HFF-Myc (cell line): ENCODE measurements at regions not wholly inside any gene's neighbourhood (a gene's known extent, or its start where the extent isn't known, plus 50 kb on each side); places are given as distances from the start of the nearest gene placed in this dataset.

ENCODE experiments used
- DNase-seq: peaks from one replicate; pipeline ENCODE4 v3.0.0-alpha.2; 2011; ENCODE audit warnings: low read depth; ENCODE audit errors: extremely low read depth
- H3K4me3 ChIP-seq: replicated peaks from 2 replicates; pipeline ENCODE4 v1.5.1; 2011; ENCODE audit warnings: low read depth, mild to moderate bottlenecking, control low read depth, low read length
- CTCF ChIP-seq: IDR thresholded peaks from 2 replicates; pipeline ENCODE4 v1.5.1; 2012; ENCODE audit warnings: mild to moderate bottlenecking, low read depth, low read length, control low read depth; ENCODE audit errors: missing control alignments

DNA sequence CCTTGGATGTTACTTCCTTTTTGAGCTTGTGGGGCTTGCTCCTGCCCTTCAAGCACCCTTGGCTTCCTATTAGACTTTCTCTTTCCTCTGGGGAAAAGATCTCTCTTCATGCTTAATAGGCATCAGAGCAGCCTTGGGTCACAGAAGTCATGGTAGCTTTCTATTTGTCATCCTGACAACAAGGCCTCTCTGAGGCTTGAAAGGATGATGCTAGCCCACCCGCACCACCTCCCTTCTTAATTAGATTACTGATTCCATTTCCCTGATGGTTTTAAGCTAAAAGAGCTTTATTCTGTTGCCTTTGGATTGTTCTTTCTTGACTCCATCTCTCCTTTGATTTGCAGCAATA is 435.5 kb upstream of the TPM1 start:
- no peak overlapping the region for H3K4me3 ChIP-seq
- TF ChIP-seq CTCF: no peak
- no peak for DNase-seq

DNA sequence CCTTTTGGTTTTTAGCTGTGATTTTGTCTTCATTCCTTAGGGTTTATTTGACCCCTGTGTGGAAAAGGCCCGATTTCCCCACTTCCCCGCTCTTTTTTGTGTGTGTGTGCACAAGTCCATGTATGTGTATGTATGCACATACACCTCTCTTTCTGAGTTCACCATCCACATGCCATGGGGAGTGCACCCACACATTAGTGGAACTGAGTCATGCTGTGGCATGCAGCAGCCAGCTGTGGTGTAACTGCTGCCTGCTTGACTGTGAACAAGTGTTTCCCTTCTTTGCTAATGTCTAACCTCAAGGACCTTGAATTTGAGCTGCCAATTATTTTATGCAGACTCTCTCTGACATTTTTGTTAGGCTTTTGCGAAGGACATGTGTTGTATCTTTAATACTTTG is 434.9 kb upstream of the TPM1 start:
- H3K4me3 ChIP-seq: no peak overlapping the region
- no peak for DNase-seq

DNA sequence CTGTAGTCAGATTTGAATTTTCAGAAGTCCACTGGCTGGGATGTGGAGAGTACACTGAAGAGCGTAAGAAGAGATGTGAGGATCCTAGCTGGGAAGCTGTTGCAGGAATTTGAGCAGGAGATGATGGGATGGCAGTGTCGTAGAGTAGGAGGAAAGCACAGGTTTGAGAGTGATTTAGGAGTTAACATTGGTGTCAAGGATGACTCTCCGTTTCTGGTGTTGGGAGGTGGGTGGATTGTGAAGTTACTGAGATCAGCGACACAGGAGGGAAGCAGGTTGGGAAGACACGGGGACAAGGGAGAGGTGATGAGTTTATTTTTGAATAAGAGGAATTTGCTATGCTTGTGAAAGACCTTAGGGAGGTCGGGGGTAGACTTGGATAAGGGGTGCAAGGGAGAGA is 434.2 kb upstream of the TPM1 start:
- H3K4me3 ChIP-seq: no peak overlapping the region
- no peak for DNase-seq
- no peak for TF ChIP-seq CTCF

More for the DNA sequence above, 434.9 kb upstream of the TPM1 start:
- TF ChIP-seq CTCF: no peak

- DNase-seq: no peak
- no peak overlapping the region for H3K4me3 ChIP-seq
- no peak for TF ChIP-seq CTCF
Measured at GRCh38 chr15:62610265-62610869, 432.2 kb upstream of the TPM1 start.

- no peak overlapping the region for H3K4me3 ChIP-seq
- no peak for TF ChIP-seq CTCF
- no peak for DNase-seq
Measured at GRCh38 chr15:62611002-62611401, 431.5 kb upstream of the TPM1 start.

DNA sequence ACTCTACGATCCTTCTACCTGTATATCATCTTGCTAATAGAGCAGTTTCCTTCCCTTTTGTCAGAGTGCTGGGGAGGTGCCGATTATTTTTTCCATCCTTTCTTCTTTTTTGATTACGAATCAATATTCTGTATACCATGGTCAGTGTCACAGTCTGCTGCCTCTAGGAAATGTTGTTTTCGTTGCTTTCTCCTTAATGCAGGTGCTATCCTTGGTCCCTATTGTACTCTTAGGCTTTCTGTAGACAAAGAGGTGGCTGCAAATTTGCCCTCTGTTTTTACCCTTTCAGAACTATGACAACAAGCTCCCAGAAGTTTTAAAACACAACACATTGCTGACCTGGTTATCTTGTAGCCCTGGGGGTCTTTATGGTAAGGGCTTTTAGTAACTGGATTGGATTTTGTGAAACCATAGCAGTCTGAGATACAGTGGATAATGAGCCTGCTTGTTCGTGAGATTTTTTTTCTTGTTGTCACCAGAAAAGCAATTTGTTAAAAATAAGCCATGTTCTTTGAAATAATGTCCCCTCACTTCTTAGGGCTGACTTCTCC is 430.3 kb upstream of the TPM1 start:
- DNase-seq: no peak
- H3K4me3 ChIP-seq: no peak overlapping the region
- no peak for TF ChIP-seq CTCF

DNA sequence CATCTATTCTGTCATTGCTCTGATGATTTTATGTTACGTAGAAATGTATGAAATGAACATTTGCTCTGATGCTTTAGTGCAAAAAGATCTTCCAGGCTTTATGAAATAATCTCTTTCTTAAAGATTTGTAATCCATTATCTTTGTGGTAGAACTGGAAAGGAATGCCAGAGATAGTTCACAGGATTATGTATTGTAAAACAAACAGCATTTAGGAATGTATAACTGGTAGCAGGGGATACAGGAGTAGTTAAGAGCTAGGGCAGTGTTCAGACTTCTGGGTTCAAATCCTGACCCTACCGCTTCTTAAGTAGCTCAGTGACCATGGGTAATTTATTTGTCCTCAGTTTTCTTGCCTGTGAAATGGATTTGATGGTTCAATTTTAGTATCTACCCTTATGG is 429.8 kb upstream of the TPM1 start:
- H3K4me3 ChIP-seq: no peak overlapping the region
- no peak for TF ChIP-seq CTCF
- DNase-seq: no peak
